ENCODE measurements at regions not wholly inside any gene's neighbourhood (a gene's known extent, or its start where the extent isn't known, plus 50 kb on each side); places are given as distances from the start of the nearest gene placed in this dataset.

GRCh38 chr2:223418604-223419199, 183.5 kb downstream of the SCG2 start:
- no peak overlapping the region for H3K4me3 Mint-ChIP-seq (ENCODE audit: unreplicated experiment)
- no peak overlapping the region for H3K27ac Mint-ChIP-seq (ENCODE audit: unreplicated experiment)

GRCh38 chr2:223420048-223420447, 182.1 kb downstream of the SCG2 start:
- Mint-ChIP-seq H3K9me3 (ENCODE audit: unreplicated experiment) (no peaks in the 10 kb centered on the region), H3K27me3 (ENCODE audit: low read depth, unreplicated experiment) (no peaks in the 10 kb centered on the region), H3K27ac (ENCODE audit: unreplicated experiment) (no peak overlapping the region), H3K4me3 (ENCODE audit: unreplicated experiment) (no peak overlapping the region), H3K4me1 (ENCODE audit: low read depth, unreplicated experiment) (no peaks in the 10 kb centered on the region), H3K36me3 (ENCODE audit: low read depth, unreplicated experiment) (no peaks in the 10 kb centered on the region)
- no peaks in the 10 kb centered on the region for H4K20me1 ChIP-seq (ENCODE audit: insufficient read depth, low read length)
- H3K4me2 ChIP-seq (ENCODE audit: low read length) = no peak overlapping the region
- no peaks in the 10 kb centered on the region for H3K27me3 ChIP-seq (ENCODE audit: insufficient read depth, low read length)
- H3K79me2 ChIP-seq (ENCODE audit: insufficient read depth, low read length) = no peaks in the 10 kb centered on the region
- no peak overlapping the region for H2AFZ ChIP-seq (ENCODE audit: low read depth, low read length)
- no peaks in the 10 kb centered on the region for H3K9me3 ChIP-seq (ENCODE audit: insufficient read depth, low read depth, low read length)
- H3K4me1 ChIP-seq (ENCODE audit: insufficient read depth, low read length) = no peaks in the 10 kb centered on the region
- no peak overlapping the region for H3K9ac ChIP-seq (ENCODE audit: low read length)
- DNase-seq (ENCODE audit: low read depth) (no peak), FAIRE-seq (no peak)
- H3K27ac ChIP-seq (ENCODE audit: low read depth, low read length) = no peak overlapping the region
- no peak overlapping the region for H3K4me3 ChIP-seq (ENCODE audit: insufficient read depth, low read depth, low read length)
- TF ChIP-seq CTCF (IDR thresholded peaks at IDR 0.05; ENCODE audit: insufficient read depth, low read depth, low read length) (no peak), EZH2 (IDR thresholded peaks at IDR 0.05; ENCODE audit: insufficient read depth, low read length) (no peak)
- H3K36me3 ChIP-seq (ENCODE audit: insufficient read depth, low read length) = no peaks in the 10 kb centered on the region

More at GRCh38 chr2:223418604-223419199, 183.5 kb downstream of the SCG2 start:
- H3K36me3 Mint-ChIP-seq (ENCODE audit: low read depth, unreplicated experiment) = no peaks in the 10 kb centered on the region
- H3K4me1 Mint-ChIP-seq (ENCODE audit: low read depth, unreplicated experiment) = no peaks in the 10 kb centered on the region
- H3K79me2 ChIP-seq (ENCODE audit: insufficient read depth, low read length) = no peaks in the 10 kb centered on the region
- FAIRE-seq (no peak), DNase-seq (ENCODE audit: low read depth) (no peak)
- H3K27ac ChIP-seq (ENCODE audit: low read depth, low read length) = no peak overlapping the region
- no peaks in the 10 kb centered on the region for H3K9me3 ChIP-seq (ENCODE audit: insufficient read depth, low read depth, low read length)
- H3K4me2 ChIP-seq (ENCODE audit: low read length) = no peak overlapping the region
- H3K4me3 ChIP-seq (ENCODE audit: insufficient read depth, low read depth, low read length) = no peak overlapping the region
- no peak overlapping the region for H2AFZ ChIP-seq (ENCODE audit: low read depth, low read length)
- H3K36me3 ChIP-seq (ENCODE audit: insufficient read depth, low read length) = no peaks in the 10 kb centered on the region
- TF ChIP-seq CTCF (IDR thresholded peaks at IDR 0.05; ENCODE audit: insufficient read depth, low read depth, low read length) (no peak), EZH2 (IDR thresholded peaks at IDR 0.05; ENCODE audit: insufficient read depth, low read length) (no peak)
- H3K4me1 ChIP-seq (ENCODE audit: insufficient read depth, low read length) = no peaks in the 10 kb centered on the region
- H3K9me3 Mint-ChIP-seq (ENCODE audit: unreplicated experiment) = no peaks in the 10 kb centered on the region
- H3K27me3 Mint-ChIP-seq (ENCODE audit: low read depth, unreplicated experiment) = no peaks in the 10 kb centered on the region
- no peak overlapping the region for H3K9ac ChIP-seq (ENCODE audit: low read length)
- no peaks in the 10 kb centered on the region for H4K20me1 ChIP-seq (ENCODE audit: insufficient read depth, low read length)
- H3K27me3 ChIP-seq (ENCODE audit: insufficient read depth, low read length) = no peaks in the 10 kb centered on the region

GRCh38 chr2:223431479-223431878, 170.7 kb downstream of the SCG2 start:
- Histone ChIP-seq H3K36me3 (ENCODE audit: insufficient read depth, low read length) (no peaks in the 10 kb centered on the region), H4K20me1 (ENCODE audit: insufficient read depth, low read length) (no peaks in the 10 kb centered on the region), H3K4me1 (ENCODE audit: insufficient read depth, low read length) (no peaks in the 10 kb centered on the region), H3K27ac (ENCODE audit: low read depth, low read length) (no peak overlapping the region), H3K4me3 (ENCODE audit: insufficient read depth, low read depth, low read length) (no peak overlapping the region), H3K9ac (ENCODE audit: low read length) (no peak overlapping the region), H3K4me2 (ENCODE audit: low read length) (no peak overlapping the region), H2AFZ (ENCODE audit: low read depth, low read length) (no peak overlapping the region), H3K79me2 (ENCODE audit: insufficient read depth, low read length) (no peaks in the 10 kb centered on the region), H3K27me3 (ENCODE audit: insufficient read depth, low read length) (no peaks in the 10 kb centered on the region), H3K9me3 (ENCODE audit: insufficient read depth, low read depth, low read length) (no peaks in the 10 kb centered on the region)
- FAIRE-seq = no peak
- Mint-ChIP-seq H3K27ac (ENCODE audit: unreplicated experiment) (no peak overlapping the region), H3K4me3 (ENCODE audit: unreplicated experiment) (no peak overlapping the region), H3K4me1 (ENCODE audit: low read depth, unreplicated experiment) (no peaks in the 10 kb centered on the region), H3K27me3 (ENCODE audit: low read depth, unreplicated experiment) (no peaks in the 10 kb centered on the region), H3K9me3 (ENCODE audit: unreplicated experiment) (peaks cover 2% of the 10 kb centered on the region), H3K36me3 (ENCODE audit: low read depth, unreplicated experiment) (no peaks in the 10 kb centered on the region)
- no peak for TF ChIP-seq CTCF (IDR thresholded peaks at IDR 0.05; ENCODE audit: insufficient read depth, low read depth, low read length)
- no peak for TF ChIP-seq EZH2 (IDR thresholded peaks at IDR 0.05; ENCODE audit: insufficient read depth, low read length)
- no peak for DNase-seq (ENCODE audit: low read depth)
